Activated B cell treated with CpG ODN at 0.5 μM for 24 hours (primary cell): ENCODE measurements at regions not wholly inside any gene's neighbourhood (a gene's known extent, or its start where the extent isn't known, plus 50 kb on each side); places are given as distances from the start of the nearest gene placed in this dataset.

Source experiments
- ATAC-seq: fragments of 200-7000 bp; cut with Tn5 transposase; one replicate; pipeline ENCODE4 v1.10.0; 2021; ENCODE audit warnings: low read depth, mild to moderate bottlenecking, moderate library complexity
- CTCF ChIA-PET: fragments of 350-600 bp; sonication (Branson Sonifier 250); formaldehyde crosslinking; loops from one replicate; lab custom pipeline; 2021; ENCODE audit warnings: antibody characterized with exemption; lab: Charles Lee
- POLR2A ChIA-PET: fragments of 350-600 bp; sonication (Branson Sonifier 250); formaldehyde crosslinking; loops from one replicate; lab custom pipeline; 2021; ENCODE audit warnings: antibody characterized with exemption; lab: Charles Lee
- DNase-seq: peaks from one replicate; pipeline ENCODE4 v3.0.0; 2022
- H3K27ac Mint-ChIP-seq: one replicate; pipeline ENCODE4 v1.8.0; 2020; ENCODE audit warnings: mixed read lengths
- H3K27me3 Mint-ChIP-seq: one replicate; pipeline ENCODE4 v1.8.0; 2021; ENCODE audit warnings: mixed read lengths
- H3K36me3 Mint-ChIP-seq: one replicate; pipeline ENCODE4 v1.8.0; 2021; ENCODE audit warnings: low read depth, mixed read lengths
- H3K4me1 Mint-ChIP-seq: one replicate; pipeline ENCODE4 v1.8.0; 2021; ENCODE audit warnings: mixed read lengths
- H3K4me3 Mint-ChIP-seq: one replicate; pipeline ENCODE4 v1.8.0; 2020; ENCODE audit warnings: mild to moderate bottlenecking, mixed read lengths
- H3K9me3 Mint-ChIP-seq: one replicate; pipeline ENCODE4 v1.8.0; 2020; ENCODE audit warnings: mixed read lengths
- CTCF ChIP-seq: fragments of 200-600 bp; IDR thresholded peaks from one replicate; pipeline ENCODE4 v1.8.0; 2022; ENCODE audit warnings: antibody characterized with exemption, mild to moderate bottlenecking
- intact Hi-C: fragments of 100-400 bp; cut with micrococcal nuclease; formaldehyde crosslinking; loops from one replicate; pipeline ENCODE4 v1.15.1; 2024

DNA sequence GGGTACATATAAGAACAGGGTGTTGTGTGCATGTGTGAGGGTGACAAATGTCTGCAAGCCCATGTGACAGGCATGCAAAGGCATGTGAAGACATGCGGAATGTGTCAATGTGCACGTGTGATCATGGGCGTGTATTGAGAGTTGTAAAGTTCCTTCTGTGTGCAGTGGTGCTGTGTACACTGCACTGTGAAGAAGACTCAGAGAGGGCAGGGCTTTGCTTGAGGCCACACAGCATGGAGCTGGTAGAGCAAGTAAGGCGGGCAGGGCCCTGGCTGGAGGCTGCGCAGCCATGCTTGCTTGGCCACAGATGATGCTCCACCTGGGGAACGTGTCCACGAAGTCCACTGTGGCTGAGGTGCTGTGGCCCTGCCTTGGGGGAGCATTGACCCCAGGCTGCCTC, 66.8 kb downstream of the PTPRS start:
- Mint-ChIP-seq H3K4me3 (no peak overlapping the region), H3K27ac (no peak overlapping the region), H3K27me3 (peaks cover 2% of the 10 kb centered on the region), H3K4me1 (peaks cover 10% of the 10 kb centered on the region), H3K36me3 (no peaks in the 10 kb centered on the region), H3K9me3 (no peaks in the 10 kb centered on the region)
- intact Hi-C loops, result no loop called here
- DNase-seq (no peak), ATAC-seq (no peak)
- CTCF ChIA-PET, result no interaction called here
- POLR2A ChIA-PET, result no interaction called here
- TF ChIP-seq CTCF, result no peak

DNA sequence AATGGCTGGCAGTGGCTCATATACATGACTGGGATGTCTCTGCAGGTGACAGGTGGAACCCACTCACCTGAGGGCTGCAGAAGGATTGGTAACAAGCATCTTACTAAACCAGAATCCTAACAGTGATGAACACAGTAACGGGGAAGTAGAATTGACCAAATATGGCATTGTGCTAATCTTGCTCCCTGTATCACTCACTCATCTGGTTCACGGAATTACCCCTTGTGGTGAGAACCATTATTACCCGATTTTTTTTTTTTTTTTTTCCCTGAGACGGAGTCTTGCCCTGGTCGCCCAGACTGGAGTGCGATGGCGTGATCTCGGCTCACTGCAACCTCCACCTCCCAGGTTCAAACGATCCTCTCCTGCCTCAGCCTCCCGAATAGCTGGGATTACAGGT, 69.5 kb downstream of the PTPRS start:
- no peak for TF ChIP-seq CTCF
- intact Hi-C loops, result no loop called here
- Mint-ChIP-seq H3K4me1 (peaks cover 3% of the 10 kb centered on the region), H3K4me3 (no peak overlapping the region), H3K9me3 (no peaks in the 10 kb centered on the region), H3K36me3 (no peaks in the 10 kb centered on the region), H3K27me3 (peaks cover 2% of the 10 kb centered on the region), H3K27ac (no peak overlapping the region)
- ChIA-PET POLR2A (no interaction called here), CTCF (no interaction called here)
- ATAC-seq (no peak), DNase-seq (no peak)

DNA sequence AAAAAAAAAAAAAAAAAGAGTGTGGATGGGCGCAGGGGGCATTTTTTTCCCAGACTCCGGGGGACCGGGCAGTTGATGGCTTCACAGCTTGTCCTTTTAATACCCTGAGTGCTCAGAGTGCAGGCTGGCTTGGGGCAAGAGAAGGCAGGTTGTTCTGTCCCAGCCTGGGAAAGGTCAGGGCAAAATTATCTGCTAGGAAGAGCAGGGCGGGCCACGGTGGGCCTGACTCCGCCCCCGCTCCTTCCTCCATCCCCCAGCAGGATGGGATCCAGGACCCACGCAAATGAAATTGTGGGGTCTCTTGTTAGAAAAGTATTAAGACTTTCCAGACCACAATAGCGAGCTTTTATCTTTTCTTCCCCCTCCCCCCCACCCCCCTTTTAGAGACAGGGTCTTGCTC, 70.7 kb downstream of the PTPRS start:
- POLR2A ChIA-PET, result no interaction called here

DNA sequence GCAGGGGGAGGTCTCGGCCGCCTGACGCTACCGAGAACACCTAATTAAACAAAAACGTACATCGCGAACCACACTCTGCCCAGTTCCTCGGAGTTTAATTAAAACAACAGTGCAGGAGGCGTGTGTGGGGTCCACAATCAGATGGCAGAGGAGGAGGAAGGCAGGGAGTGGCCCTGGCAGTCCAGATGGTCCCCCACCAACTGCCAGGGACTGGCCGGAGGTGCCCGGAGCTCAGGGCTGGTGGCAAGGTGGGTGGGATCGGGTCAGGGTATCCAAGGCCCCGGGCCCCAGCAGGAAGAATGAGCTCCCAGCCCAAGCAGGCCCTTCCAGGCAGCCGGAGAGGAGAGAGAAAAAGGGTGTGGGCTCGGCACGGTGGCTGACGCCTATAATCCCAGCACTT, 71.3 kb downstream of the PTPRS start:
- no peak overlapping the region for H3K27ac Mint-ChIP-seq
- no peak for DNase-seq

More for the DNA sequence above, 70.7 kb downstream of the PTPRS start:
- Mint-ChIP-seq H3K27ac (no peak overlapping the region), H3K4me1 (no peaks in the 10 kb centered on the region), H3K36me3 (no peaks in the 10 kb centered on the region), H3K4me3 (no peak overlapping the region), H3K9me3 (no peaks in the 10 kb centered on the region), H3K27me3 (peaks cover 2% of the 10 kb centered on the region)
- no peak for TF ChIP-seq CTCF
- intact Hi-C loops, result no loop called here
- DNase-seq, result no peak
- ATAC-seq, result no peak
- CTCF ChIA-PET, result no interaction called here

GRCh38 chr19:5268801-5269200, 71.8 kb downstream of the PTPRS start:
- Mint-ChIP-seq H3K27me3 (peaks cover 2% of the 10 kb centered on the region), H3K27ac (no peak overlapping the region), H3K4me1 (no peaks in the 10 kb centered on the region), H3K4me3 (no peak overlapping the region), H3K9me3 (no peaks in the 10 kb centered on the region), H3K36me3 (no peaks in the 10 kb centered on the region)
- ATAC-seq, result no peak
- intact Hi-C loops, result no loop called here
- CTCF ChIA-PET, result interaction anchor here (0.6 kb wide), 1 partner anchor 107 kb away, joined by 3 read pairs; no protein-coding TSS in a partner anchor
- no peak for DNase-seq
- POLR2A ChIA-PET, result no interaction called here
- no peak for TF ChIP-seq CTCF

More for the DNA sequence above, 71.3 kb downstream of the PTPRS start:
- no peaks in the 10 kb centered on the region for H3K9me3 Mint-ChIP-seq
- H3K36me3 Mint-ChIP-seq, result no peaks in the 10 kb centered on the region
- H3K4me3 Mint-ChIP-seq, result no peak overlapping the region
- TF ChIP-seq CTCF, result no peak
- intact Hi-C loops, result no loop called here
- no peak for ATAC-seq
- H3K4me1 Mint-ChIP-seq, result no peaks in the 10 kb centered on the region
- peaks cover 2% of the 10 kb centered on the region for H3K27me3 Mint-ChIP-seq
- CTCF ChIA-PET, result no interaction called here
- POLR2A ChIA-PET, result no interaction called here
